CD4-positive, alpha-beta T cell (primary cell): ENCODE measurements at regions not wholly inside any gene's neighbourhood (a gene's known extent, or its start where the extent isn't known, plus 50 kb on each side); places are given as distances from the start of the nearest gene placed in this dataset.

Experiments used
- ATAC-seq: fragments of 200-7000 bp; cut with Tn5 transposase; one replicate; pipeline ENCODE4 v1.10.0; 2022; ENCODE audit warnings: mild to moderate bottlenecking; ENCODE audit not compliant: poor library complexity
- CTCF ChIA-PET: fragments of 350-600 bp; sonication (Branson Sonifier 250); formaldehyde crosslinking; loops from one replicate; lab custom pipeline; 2021; ENCODE audit warnings: antibody characterized with exemption, inconsistent platforms; lab: Charles Lee
- POLR2A ChIA-PET: fragments of 350-600 bp; sonication (Branson Sonifier 250); formaldehyde crosslinking; loops from one replicate; lab custom pipeline; 2021; ENCODE audit warnings: antibody characterized with exemption, inconsistent platforms; lab: Charles Lee
- DNase-seq, 14 experiments: peaks; one replicate each; pipeline ENCODE4 v3.0.0-alpha.2; 2013 to 2020; ENCODE audit warnings: mixed read lengths in 2 of 14
- H3K27ac ChIP-seq, 2 donors: one replicate each; pipeline versions ENCODE4 v1.5.1 to v1.7.0; 2013; ENCODE audit warnings: low read length in 2 of 2, low read depth in 1 of 2, mild to moderate bottlenecking in 1 of 2
- H3K27me3 ChIP-seq, 2 experiments: 1 replicate in 1 of 2; 2 replicates in 1 of 2; pipeline versions ENCODE4 v1.6.1 to v1.7.0; 2013; ENCODE audit warnings: low read length in 2 of 2, control low read depth in 1 of 2, mild to moderate bottlenecking in 1 of 2, moderate library complexity in 1 of 2; ENCODE audit not compliant: insufficient read depth in 2 of 2, control insufficient read depth in 1 of 2
- H3K36me3 ChIP-seq: one replicate; pipeline ENCODE4 v1.6.1; 2013; ENCODE audit warnings: low read length, control low read depth; ENCODE audit not compliant: insufficient read depth
- H3K4me1 ChIP-seq: one replicate; pipeline ENCODE4 v1.6.1; 2013; ENCODE audit warnings: low read length, control low read depth; ENCODE audit not compliant: insufficient read depth
- H3K4me3 ChIP-seq: one replicate; pipeline ENCODE4 v1.5.1; 2013; ENCODE audit warnings: mild to moderate bottlenecking, low read length, moderate library complexity
- H3K9me3 ChIP-seq, 2 experiments: 1 replicate in 1 of 2; 2 replicates in 1 of 2; pipeline versions ENCODE4 v1.6.1 to v1.7.0; 2013; ENCODE audit warnings: low read length in 2 of 2, mild to moderate bottlenecking in 2 of 2, control low read depth in 1 of 2, moderate library complexity in 1 of 2; ENCODE audit not compliant: control insufficient read depth in 1 of 2, insufficient read depth in 1 of 2
- H3K27ac Mint-ChIP-seq: one replicate; pipeline ENCODE4 v1.8.0; 2020; ENCODE audit warnings: mixed read lengths
- H3K27me3 Mint-ChIP-seq: one replicate; pipeline ENCODE4 v1.8.0; 2021; ENCODE audit warnings: mixed read lengths
- H3K36me3 Mint-ChIP-seq: one replicate; pipeline ENCODE4 v1.8.0; 2021; ENCODE audit warnings: low read depth, mixed read lengths
- H3K4me1 Mint-ChIP-seq: one replicate; pipeline ENCODE4 v1.8.0; 2021; ENCODE audit warnings: low read depth, mixed read lengths
- H3K4me3 Mint-ChIP-seq: one replicate; pipeline ENCODE4 v1.8.0; 2020; ENCODE audit warnings: mild to moderate bottlenecking, mixed read lengths
- H3K9me3 Mint-ChIP-seq: one replicate; pipeline ENCODE4 v1.8.0; 2020; ENCODE audit warnings: mixed read lengths
- CTCF ChIP-seq: fragments of 200-600 bp; IDR thresholded peaks from one replicate; pipeline ENCODE4 v1.8.0; 2022; ENCODE audit warnings: antibody characterized with exemption, mild to moderate bottlenecking
- intact Hi-C, 2 experiments: fragments of 100-400 bp; cut with DNase I in 1 of 2; cut with micrococcal nuclease in 1 of 2; formaldehyde crosslinking; loops; one replicate each; pipeline versions ENCODE4 v1.15.1 to v1.9.0; 2023 to 2025; cut with DNase I, micrococcal nuclease

- intact Hi-C loops = no loop called here
- peaks cover 0 to 4% of the 10 kb centered on the region in 2 experiments for H3K9me3 ChIP-seq
- H3K4me1 Mint-ChIP-seq = no peaks in the 10 kb centered on the region
- ATAC-seq = no peak
- H3K36me3 ChIP-seq = no peaks in the 10 kb centered on the region
- H3K9me3 Mint-ChIP-seq = peaks cover 10% of the 10 kb centered on the region
- H3K4me1 ChIP-seq = no peaks in the 10 kb centered on the region
- no peaks in the 10 kb centered on the region for H3K36me3 Mint-ChIP-seq
- H3K27me3 ChIP-seq = no peaks in the 10 kb centered on the region
- no peak for DNase-seq
- no peak overlapping the region for H3K4me3 Mint-ChIP-seq
- TF ChIP-seq CTCF = no peak
- ChIA-PET CTCF (no interaction called here), POLR2A (no interaction called here)
- no peak overlapping the region for H3K27ac ChIP-seq
- no peaks in the 10 kb centered on the region for H3K27me3 Mint-ChIP-seq
- no peak overlapping the region for H3K27ac Mint-ChIP-seq
- H3K4me3 ChIP-seq = no peak overlapping the region
Observed at GRCh38 chr14:44070046-44070445, 437.0 kb downstream of the FSCB start.

- ChIA-PET POLR2A (no interaction called here), CTCF (no interaction called here)
- TF ChIP-seq CTCF = no peak
- intact Hi-C loops = no loop called here
- no peaks in the 10 kb centered on the region for H3K4me1 ChIP-seq
- H3K9me3 ChIP-seq = peaks cover 0 to 6% of the 10 kb centered on the region in 2 experiments
- peaks cover 12% of the 10 kb centered on the region for H3K9me3 Mint-ChIP-seq
- H3K36me3 Mint-ChIP-seq = no peaks in the 10 kb centered on the region
- H3K27me3 ChIP-seq = no peaks in the 10 kb centered on the region
- no peak overlapping the region for H3K27ac Mint-ChIP-seq
- H3K36me3 ChIP-seq = no peaks in the 10 kb centered on the region
- no peak for ATAC-seq
- no peak overlapping the region for H3K4me3 ChIP-seq
- no peaks in the 10 kb centered on the region for H3K27me3 Mint-ChIP-seq
- no peaks in the 10 kb centered on the region for H3K4me1 Mint-ChIP-seq
- DNase-seq = no peak
- H3K4me3 Mint-ChIP-seq = no peak overlapping the region
- no peak overlapping the region for H3K27ac ChIP-seq
Observed at GRCh38 chr14:44053422-44053821, 453.7 kb downstream of the FSCB start.

- DNase-seq = no peak
- Histone ChIP-seq H3K4me3 (no peak overlapping the region), H3K36me3 (no peaks in the 10 kb centered on the region), H3K27me3 (no peaks in the 10 kb centered on the region), H3K4me1 (no peaks in the 10 kb centered on the region), H3K27ac (no peak overlapping the region), H3K9me3 (peaks cover 3 to 7% of the 10 kb centered on the region in 2 experiments)
- ChIA-PET POLR2A (no interaction called here), CTCF (no interaction called here)
- TF ChIP-seq CTCF = no peak
- H3K27ac Mint-ChIP-seq = no peak overlapping the region
- H3K36me3 Mint-ChIP-seq = no peaks in the 10 kb centered on the region
- intact Hi-C loops = no loop called here
- H3K4me1 Mint-ChIP-seq = no peaks in the 10 kb centered on the region
- H3K4me3 Mint-ChIP-seq = no peak overlapping the region
- peaks cover 2% of the 10 kb centered on the region for H3K9me3 Mint-ChIP-seq
- H3K27me3 Mint-ChIP-seq = no peaks in the 10 kb centered on the region
- no peak for ATAC-seq
Observed at GRCh38 chr14:44041700-44042099, 465.4 kb downstream of the FSCB start.
